HG03108 (cell line): ENCODE measurements at regions not wholly inside any gene's neighbourhood (a gene's known extent, or its start where the extent isn't known, plus 50 kb on each side); places are given as distances from the start of the nearest gene placed in this dataset.

Source experiments
- ATAC-seq: cut with Tn5 transposase; IDR thresholded peaks from one replicate; pipeline ENCODE4 v1.9.1; 2021; ENCODE audit warnings: moderate library complexity; ENCODE audit not compliant: unreplicated experiment

DNA sequence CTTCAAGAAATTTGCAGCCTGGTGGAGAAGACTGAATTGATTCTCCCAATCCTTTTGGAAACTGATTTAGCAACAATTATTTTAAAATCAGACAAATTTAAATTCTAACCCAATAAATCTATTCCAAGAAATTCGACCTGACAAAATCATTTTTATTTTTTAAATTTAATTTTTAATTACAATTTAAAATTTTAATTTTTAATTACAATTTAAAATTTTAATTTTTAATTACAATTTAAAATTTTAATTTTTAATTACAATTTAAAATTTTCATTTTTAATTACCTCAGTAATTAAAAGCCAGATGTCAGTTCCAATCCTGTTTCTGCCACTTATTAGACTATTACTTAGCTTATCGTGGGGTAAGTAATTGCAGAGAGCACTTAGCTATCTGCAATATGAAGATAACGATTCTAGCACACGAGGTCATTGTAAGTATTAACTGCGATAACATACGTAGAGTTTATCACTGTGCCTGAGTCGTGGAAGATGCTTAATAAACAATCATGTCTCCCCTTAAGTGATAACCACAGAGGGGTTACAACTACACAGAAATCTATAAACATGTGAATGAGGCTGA lies 346.4 kb upstream of the SLC24A2 start:
- no peak for ATAC-seq

DNA sequence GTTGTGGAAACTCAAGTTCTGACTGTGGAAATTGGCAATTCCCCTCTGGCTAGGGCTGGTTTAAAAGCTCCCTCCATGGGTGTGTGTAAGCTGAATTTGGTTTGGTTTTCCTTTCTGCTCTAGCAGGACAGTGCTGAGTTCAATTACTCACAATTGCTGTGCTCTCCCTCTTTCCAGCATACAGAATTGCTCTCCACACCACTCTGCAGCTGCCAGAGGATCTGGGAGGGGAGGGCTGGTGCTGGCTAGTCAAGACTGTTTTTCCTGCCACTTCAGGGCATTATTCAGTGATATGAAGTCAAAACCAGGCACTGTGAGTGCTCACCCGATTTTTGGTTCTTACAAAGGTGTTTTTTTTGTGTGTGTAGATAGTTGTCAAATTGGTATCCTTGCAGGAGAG lies 336.9 kb upstream of the SLC24A2 start:
- ATAC-seq = no peak

DNA sequence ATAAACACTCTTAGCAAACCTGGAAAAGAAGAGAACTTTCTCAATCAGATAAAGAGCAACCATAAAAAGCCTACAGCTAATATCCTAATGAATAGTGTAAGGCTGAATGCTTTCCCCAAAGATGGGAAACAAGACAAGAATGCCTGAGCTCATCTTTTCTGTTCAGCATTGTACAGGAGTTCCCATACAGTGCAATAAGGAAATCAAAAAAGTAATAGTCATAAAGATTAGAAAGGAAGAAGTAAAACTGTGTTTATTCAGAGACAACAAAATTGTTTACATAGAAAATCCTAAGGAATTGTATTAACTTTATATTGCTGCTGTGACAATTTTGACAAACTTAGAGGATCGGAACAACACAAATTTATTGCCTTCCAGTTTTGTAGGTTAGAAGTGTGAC lies 330.7 kb upstream of the SLC24A2 start:
- ATAC-seq = no peak

DNA sequence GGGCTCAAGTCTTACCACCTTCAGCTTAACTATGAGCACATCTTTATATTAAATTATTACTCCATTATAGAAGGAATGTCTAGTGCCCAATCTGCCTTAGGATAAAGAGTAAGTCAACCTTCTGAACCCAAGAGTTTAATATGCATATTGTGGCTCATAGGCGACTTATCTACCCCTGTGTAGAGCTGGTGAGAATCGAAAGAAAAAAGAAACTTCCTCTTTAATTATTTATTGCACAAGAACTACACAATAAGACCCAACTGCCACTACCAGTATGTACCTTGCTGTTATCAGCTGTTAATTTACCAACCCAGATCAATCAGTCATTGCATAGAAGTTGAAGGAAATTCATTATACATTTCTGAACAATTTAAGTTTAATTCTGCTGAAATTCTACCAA lies 329.1 kb upstream of the SLC24A2 start:
- no peak for ATAC-seq

DNA sequence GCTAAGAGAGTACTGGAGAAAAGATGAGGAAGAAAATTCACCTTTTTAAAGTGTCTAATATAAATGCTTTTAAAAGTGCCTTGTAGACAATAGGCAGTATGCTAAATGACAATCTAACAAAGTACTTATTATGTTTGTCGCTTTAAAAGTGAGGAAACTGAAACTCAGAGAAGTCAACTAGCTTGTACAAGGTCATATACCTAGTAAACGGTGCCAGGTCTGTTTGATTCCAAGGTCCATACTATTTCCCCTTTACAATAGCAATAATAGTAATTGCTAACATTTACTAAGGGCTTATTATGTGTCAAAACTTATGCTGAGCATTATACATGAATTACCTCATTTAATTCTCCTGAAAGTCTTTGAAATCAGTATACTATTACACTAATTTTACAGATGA lies 328.6 kb upstream of the SLC24A2 start:
- no peak for ATAC-seq

DNA sequence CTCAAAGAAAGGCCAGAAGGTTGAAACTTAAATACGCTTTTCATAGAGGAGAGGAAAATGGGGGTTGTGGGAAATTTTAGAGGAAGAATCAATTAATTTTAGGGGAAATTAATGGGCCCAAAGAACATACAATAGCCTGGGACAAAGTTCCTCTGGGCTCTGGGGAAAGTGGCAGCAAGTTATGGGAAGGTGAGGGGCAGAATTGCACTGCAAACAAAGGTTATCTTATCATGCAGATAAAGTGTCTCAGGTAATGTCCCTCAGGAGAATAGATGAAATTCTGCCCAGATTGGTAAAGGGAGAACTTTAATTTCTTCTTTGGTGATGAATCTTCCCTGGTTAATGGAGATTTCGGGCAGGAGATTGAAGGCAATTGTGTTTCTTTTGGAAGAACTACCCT lies 326.1 kb upstream of the SLC24A2 start:
- no peak for ATAC-seq

DNA sequence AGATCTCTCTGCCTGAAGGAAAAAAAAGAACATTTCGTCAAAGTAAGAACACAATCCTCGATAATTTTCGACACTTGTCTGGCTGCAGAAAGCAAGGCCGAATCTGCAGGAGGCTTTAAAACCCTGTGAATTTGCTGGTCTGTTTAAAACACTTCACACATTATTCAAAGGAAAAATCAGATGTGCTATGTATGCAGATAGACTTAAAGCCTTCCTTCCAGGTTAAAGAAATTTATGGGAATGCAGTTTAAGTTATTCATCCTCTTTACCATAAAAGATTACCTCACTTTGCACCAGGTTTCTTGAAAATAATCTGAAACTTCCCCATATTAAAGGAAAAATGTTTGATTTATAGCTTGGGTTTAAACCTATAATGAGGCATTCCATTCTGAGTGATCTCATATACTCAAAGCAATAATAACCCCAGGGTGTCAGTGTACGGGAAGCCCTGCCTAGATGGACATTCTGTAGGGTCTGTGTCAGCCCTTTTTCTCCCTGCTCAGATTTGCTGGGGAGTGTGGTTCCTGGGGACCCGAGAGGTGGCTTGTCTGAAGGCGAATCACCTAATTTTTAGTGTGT lies 323.5 kb upstream of the SLC24A2 start:
- ATAC-seq = no peak

DNA sequence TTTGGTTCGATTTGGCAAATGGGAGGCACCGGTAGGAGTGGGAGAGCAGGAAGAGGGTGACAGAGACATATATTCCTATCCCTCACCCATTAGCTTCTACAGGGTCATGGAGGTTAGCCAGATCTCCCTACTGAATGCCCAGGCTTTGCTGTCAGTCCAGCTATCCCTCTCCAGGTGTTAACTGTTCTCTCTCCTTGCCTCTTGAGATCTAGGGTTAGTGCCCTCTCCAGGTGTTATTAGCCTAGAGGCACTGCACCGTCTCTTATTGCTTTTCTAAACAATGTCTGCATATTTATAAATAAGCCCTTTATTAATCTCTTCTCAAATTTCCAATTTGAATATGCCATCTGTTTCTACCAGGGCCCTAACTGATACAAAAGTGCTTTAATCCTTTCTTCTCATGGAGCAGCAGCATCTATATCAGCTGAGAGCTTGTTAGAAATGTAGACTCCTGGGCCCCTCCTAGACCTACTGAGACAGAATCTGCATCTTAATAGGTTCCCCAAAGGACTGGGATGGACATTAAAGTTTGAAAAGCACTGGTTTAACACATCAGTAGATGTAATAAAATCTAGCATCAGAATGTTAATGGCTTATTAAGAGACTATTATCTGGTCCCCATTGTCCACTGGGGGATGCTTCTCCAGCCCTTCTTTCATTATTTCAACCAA lies 322.5 kb upstream of the SLC24A2 start:
- no peak for ATAC-seq

DNA sequence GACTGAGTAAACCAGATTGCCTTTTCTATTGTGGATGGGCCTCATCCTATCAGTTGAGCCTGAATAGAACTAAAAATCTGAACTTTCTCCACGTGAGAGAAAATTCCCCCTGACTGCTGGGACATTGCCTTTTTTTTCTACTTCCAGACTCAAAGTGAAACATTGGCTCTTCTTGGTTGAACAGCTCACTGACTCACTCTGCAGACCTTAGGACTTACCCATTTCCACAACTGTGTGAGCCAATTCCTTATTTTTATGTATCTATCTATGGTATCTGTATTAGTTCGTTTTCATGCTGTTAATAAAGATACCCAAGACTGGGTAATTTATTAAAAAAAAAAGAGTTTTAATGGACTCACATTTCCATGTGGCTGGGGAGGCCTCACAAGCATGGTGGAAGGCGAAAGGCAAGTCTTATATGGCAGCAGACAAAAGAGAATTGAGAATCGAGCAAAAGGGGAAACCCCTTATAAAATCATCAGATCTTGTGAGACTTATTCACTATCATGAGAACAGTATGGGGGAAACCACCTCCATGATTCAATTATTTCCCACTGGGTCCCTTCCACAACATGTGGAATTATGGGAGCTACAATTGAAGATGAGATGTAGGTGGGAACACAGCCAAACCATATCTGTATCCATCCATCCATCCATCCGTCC lies 306.7 kb upstream of the SLC24A2 start:
- no peak for ATAC-seq

DNA sequence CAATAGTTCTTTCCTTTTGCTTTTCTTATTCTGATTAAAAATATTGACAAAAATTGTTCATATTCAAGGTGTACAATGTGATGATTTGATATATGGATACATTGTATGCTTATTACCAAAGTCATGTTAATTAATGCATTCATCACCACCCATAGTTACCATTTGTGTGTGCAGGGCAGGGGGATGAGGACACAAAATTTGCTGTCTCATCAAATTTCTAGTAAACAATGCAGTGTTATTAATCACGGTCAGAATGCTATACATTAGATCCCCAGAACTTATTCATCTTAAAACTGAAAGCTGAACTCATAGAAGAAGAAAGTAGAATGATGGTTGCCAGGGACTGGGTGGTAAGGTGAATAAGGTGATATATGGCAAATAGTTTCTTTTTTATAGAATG lies 303.7 kb upstream of the SLC24A2 start:
- no peak for ATAC-seq

DNA sequence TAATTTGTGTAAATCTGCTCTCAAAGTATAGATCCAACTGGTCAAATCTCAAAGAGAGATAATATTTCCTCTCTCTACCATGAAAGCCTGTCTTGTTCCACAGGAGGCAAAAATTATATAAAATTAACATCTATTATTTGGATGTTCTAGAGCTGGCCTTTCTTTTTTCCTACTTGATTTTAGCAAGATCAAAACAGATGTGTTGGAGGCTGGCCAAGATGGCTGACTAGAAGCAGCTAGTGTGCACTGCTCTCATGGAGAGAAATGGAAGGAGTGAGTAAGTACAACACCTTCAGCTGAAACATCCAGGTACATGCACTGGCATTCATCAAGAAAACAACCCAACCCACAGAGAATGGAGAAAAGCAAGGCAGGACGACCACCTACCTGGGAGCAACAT lies 298.6 kb upstream of the SLC24A2 start:
- ATAC-seq = no peak

DNA sequence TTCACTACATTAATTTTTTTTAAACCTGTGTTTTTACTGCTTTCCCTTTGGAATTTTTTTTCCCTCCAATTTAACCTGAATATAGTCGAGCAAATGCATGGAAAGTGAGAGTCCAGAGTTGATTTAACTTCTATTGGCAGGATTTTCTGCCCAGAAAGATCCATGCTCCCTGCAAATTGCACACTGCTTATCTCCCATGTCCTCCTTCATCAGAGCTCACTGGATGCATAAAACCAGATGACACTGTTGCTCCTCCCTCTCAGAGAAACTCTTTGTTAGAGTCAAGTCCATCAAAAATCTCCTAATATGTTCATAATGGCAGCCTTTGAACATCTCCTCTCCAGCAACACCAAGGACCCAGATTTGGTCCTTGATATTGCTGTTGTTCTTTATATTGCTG lies 297.0 kb upstream of the SLC24A2 start:
- ATAC-seq = no peak

DNA sequence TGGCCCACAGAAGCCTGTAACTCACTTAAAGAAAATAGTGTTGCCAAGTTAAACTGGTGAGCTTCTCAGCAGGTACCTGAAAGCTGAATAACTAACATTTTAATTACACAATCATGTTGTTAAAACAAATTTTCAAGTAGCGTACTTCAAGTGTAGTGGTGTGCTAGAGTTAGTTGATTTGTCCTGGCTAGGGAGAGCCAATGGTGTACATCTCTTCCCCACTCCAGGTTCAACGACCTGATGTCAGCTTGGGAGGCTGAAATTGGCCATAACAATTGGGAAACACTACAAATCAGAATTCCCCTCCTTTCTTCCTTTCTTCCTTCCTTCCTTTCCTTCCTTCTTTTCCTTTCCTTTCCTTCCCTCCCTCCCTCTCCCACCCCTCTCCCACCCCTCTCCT lies 295.3 kb upstream of the SLC24A2 start:
- no peak for ATAC-seq

DNA sequence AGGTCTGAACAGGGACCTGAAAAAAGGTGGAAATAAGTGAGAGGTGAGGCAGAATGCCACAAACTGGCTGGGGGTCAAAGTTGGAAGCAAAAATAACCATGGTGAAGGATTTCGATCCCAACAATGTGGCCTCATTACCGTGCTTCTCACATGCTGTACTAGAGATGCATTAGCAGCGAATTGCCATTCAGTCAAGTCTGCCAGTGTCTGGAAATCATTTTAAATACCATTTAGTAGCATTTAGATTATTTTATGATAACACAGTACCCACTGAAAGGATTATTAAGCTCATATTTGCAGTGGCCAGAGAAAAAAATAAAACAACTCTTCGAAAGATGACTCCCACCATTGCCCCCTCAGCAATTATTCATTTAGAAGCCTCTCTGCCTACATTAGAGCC lies 294.6 kb upstream of the SLC24A2 start:
- no peak for ATAC-seq

DNA sequence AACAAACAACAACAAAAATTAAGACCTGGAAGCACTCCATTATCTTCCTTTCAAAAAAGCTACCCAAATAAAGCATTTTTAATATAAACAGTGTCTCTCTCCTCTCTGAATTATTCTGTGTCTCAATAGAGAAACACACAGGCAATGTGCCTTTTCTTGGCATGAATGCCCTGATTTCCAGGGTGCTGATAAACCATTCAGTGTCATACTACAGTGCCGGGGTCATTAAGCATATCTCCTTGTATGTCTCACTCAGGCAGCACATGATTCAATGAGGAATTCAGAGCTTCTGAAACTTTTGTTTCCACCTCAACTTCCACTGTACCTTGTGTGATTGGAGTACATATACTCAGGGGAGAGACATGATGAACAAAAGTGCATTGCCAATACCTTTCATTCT lies 294.0 kb upstream of the SLC24A2 start:
- ATAC-seq = no peak

DNA sequence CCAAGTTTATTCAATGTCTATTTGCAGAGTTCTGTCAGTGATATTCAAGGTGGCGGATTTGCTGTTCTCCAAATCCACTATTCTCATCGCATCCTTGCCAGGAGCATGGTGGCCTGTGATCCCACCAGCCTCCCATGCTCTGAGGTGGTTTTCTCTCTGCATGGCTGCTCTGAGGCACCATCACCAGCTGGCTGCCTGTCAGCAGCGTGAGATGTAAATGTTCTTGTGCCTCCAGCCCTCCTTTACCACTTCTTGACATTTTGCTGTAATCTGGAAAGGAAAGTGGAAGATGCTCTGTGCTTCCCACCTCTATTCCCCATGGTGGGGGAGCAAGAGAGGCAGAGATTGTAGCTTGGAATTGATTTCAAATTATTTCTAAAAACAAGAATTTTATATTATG lies 293.6 kb upstream of the SLC24A2 start:
- no peak for ATAC-seq

DNA sequence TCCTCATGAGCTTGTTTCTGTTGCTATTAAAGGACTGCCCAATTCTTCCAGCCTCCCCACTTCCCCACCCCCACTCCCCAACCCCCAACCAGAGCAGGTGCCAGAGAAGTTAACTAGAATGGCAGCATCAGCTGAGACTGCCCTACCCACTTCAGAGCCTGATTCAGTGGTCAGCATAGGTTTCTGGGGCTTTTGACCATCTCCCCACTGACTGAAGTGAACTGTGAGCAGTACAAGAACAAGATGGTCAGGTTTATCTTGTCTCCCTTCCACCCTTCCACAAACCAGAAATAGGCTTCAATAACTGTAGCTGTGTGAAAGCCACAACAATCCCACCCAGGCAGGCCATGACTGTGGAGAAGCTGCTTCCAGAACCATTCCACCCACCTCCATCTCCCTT lies 289.4 kb upstream of the SLC24A2 start:
- ATAC-seq = no peak

DNA sequence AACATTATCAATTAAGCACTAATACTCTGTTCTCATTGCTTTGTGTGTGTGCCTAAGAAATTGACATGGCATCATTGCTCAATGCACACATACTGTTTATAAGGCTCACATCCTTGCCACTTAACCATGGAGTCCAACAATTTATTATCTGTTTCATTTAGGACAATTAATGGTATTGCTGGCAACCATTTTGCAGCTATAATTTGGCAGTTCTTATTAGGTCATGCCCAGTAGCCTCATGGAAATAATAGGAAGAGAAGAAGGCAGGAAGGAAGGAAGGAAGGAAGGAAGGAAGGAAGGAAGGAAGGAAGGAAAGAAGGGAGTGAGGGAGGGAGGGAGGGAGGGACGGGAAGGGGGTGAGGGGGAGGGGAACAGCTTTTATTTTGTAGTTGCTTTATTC lies 285.5 kb upstream of the SLC24A2 start:
- no peak for ATAC-seq

DNA sequence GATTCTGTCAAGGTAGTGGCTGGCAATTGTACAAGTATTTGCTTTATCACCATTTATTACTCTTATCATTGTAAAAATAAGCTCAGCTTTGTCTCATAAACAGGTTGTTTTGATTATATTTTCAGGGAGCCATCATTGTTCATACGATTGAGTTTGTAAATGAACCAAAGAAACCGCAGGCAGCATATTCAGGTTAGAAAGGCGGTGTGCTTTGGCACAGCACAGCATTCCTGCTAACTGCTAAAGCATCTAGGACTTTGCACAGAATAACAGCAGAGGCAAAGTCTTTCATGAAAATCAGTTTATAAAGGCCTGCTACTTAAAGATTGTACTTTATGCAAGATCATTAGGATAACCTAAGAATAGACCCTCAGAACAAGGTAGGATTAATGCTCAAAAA lies 281.5 kb upstream of the SLC24A2 start:
- ATAC-seq = no peak

DNA sequence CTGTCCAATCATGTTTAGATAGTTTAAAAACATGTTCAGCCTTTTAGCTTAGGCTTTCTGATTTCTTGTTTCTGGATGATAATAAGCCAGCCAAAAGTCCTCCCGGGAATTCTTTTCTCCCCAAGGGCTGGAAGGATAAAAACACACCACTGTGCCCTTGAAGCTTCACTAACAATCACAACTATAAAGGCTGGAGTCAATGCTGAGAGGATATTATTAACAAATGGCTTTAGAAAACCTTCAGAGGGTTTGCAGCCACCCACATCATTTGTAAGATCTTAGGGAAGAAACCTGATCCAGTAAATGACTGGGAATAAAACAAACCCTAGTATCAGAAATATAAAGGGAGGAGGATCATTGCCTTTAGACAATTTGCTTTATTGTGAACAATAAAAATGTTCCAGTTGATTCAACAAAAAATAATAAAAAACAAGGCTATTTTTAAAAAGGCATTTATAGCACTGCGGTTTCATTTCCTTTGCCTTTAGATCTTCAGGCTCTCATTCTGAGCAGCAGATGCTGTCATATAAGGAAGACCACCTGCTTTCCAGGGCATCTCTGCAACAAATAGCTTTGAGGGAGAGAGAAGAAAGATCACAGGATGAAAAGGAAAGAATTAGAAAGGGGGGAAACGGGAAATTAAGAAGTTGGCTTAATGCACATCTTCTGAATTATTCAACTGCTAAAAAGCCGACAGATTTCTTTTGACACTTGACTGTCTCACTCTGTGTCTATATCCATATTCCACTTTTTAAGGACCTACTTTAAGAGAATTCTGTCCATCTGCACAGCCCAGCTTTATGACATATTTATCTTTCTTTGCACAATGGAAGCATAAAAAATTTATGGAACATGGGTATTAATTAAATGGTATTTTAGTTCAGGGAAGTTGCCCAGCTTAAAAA lies 277.2 kb upstream of the SLC24A2 start:
- no peak for ATAC-seq

DNA sequence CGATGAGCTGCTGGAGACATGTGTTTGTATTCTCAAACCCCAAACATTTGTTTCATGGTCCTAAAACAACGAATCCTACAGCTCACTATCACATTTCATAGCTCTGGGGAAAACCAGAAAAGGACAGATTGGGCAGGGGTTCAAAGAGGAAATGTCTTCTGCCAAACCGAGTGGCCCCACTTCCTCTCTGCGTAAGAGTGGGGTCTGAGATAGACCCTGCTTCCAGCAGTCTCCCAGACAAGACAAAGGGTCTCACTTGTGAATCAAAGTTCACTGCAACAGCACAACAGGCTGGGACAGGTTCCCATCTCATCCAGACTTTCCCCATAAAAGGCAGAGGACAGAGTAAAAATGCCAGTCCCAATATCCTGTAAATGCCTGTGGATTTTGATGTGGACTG lies 276.2 kb upstream of the SLC24A2 start:
- ATAC-seq = no peak
